Stimulated activated CD8-positive, alpha-beta memory T cell treated with anti-CD3 and anti-CD28 coated beads, Interleukin-7, amount 100 ng/mL, for 24 hours (primary cell): ENCODE measurements at regions not wholly inside any gene's neighbourhood (a gene's known extent, or its start where the extent isn't known, plus 50 kb on each side); places are given as distances from the start of the nearest gene placed in this dataset.
"Not testable (repeated sequence)": the region's sequence is repeated elsewhere in the genome, so short reads cannot be mapped to it uniquely, and the experiment has no call there.

Experiments used
- DNase-seq: peaks from one replicate; pipeline ENCODE4 v3.0.0-alpha.2; 2020; ENCODE audit warnings: low read depth

GRCh38 chr5:19233573-19233972 is 754.4 kb downstream of the CDH18 start:
- DNase-seq: no peak

- DNase-seq: no peak
Observed at GRCh38 chr5:19235101-19235584, 752.9 kb downstream of the CDH18 start.

DNA sequence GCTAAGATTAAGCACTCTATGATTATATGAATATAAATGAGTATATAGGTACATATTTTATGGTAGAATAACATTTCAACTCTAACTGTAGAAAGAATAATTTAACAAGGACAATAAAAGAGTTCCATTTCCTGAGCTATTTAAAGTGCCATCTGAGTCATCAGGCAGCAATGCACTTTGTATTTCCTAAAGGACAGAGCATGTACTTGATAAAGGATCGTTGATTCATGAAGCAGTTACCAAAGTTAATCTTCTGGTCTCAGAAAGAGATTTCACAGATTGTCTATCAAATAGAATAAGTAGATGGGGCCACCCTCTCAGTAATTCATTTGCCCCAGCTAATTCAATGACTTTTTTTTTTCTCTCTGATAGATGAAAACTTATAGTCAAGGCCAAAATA is 747.8 kb downstream of the CDH18 start:
- no peak for DNase-seq

GRCh38 chr5:19241690-19242089 is 746.3 kb downstream of the CDH18 start:
- DNase-seq: no peak

DNA sequence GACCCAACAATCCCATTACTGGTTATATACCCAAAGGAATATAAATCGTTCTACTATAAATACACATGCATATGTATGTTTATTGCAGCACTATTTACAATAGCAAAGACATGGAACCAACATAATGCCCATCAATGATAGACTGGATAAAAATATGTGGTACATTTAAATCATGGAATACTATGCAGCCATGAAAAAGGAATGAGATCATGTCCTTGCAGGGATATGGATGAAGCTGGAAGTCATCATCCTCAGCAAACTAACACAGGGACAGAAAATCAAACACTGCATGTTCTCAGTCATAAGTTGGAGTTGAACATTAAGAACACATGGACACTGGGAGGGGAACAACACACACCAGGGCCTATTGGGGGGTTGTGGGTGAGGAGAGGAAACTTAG is 741.8 kb downstream of the CDH18 start:
- not testable (repeated sequence) for DNase-seq

- no peak for DNase-seq
Observed at GRCh38 chr5:19247302-19247701, 740.7 kb downstream of the CDH18 start.

DNA sequence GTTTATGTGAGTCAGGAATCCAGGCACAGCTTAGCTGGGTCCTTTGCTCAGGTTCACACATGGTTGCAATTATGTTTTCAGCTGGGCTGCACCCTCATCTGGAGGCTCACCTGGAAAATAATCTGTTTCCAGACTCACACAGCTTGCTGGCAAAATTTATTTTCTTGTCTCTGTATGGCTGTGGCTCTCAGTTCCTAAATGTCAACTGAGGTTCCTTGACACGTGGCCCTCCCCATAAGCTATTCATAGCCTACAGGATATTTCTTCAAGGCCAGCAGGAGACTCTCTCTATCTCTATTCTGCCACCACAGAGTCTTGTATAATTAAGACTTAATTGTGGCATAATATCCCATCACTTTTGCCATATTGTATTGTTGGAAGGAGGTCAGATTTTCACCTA is 732.0 kb downstream of the CDH18 start:
- no peak for DNase-seq

DNA sequence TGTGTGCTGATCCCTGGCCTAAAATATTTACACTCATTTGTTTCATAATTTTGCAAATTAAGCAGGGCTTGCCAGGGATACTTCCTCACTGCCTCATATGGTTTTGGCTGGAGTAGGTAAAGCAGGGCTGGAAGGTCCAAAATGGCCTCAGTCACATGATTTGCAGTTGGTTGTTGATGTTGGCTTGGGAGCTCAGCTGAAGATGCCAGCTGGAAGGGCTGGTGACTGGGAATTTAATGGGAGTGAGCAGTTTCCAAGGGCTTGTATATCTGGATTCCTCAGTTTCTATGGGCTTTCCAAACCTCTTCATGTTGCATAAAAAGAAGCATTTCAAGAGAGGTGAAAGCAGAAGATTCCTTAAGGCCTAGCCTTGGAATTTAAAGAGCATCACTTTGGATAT is 729.3 kb downstream of the CDH18 start:
- no peak for DNase-seq

DNA sequence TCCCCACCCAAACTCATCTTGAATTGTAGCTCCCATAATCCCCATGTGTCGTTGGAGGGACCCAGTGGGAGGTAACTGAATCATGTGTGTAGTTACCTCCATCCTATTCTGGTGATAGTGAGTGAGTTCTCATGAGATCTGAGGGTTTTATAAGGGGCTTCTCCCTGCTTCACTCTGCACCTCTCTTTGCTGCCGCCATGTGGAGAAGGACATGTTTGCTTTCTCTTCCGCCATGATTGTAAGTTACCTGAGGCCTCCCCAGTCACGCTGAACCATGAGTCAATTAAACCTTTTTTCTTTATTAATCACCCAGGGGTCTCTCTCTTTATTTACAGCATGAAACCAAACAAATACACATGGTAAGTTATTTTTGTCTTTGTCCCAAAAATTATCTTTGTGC is 726.1 kb downstream of the CDH18 start:
- DNase-seq: no peak

DNA sequence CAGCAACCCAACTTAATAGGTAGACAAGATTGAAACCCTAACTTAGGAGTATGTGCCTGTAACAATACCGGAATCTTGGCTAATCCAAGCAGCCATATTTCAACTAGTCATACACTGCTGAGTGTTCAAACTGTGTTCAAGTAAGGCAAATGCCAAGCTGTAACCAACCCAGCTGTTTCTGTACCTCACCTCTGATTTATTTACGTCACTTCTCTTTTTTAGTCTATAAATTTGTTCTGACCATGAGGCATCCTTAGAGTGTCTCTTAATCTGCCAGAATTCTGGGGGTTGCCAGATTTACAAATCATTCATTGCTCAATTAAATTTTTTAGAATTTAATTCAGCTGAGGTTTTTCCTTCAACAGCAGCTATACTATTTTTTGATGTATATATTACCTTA is 723.2 kb downstream of the CDH18 start:
- no peak for DNase-seq

GRCh38 chr5:19266791-19267190 is 721.2 kb downstream of the CDH18 start:
- no peak for DNase-seq

DNA sequence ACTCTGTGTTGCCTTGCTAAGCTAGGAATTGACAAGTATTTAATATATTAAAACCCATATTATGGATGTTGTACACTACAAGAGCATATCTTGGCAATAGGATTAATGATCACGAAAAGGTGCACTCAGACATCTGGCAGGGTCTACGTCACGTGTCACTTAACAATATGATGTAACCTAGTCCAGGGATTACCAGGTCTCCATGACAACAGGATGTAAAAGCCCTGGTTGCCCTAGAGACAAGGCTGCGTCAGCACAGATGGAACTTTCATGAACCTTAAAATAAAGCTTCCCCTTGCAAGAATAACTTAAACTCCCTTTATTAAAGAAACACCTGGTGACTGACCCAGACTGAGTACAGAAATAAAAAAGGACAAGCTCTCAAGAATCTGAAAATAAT is 717.8 kb downstream of the CDH18 start:
- DNase-seq: no peak

- no peak for DNase-seq
Observed at GRCh38 chr5:19274578-19274977, 713.4 kb downstream of the CDH18 start.

GRCh38 chr5:19285286-19285685 is 702.7 kb downstream of the CDH18 start:
- DNase-seq: no peak

GRCh38 chr5:19287548-19288277 is 700.3 kb downstream of the CDH18 start:
- not testable (repeated sequence) for DNase-seq

- not testable (repeated sequence) for DNase-seq
Observed at GRCh38 chr5:19288311-19288710, 699.7 kb downstream of the CDH18 start.

DNA sequence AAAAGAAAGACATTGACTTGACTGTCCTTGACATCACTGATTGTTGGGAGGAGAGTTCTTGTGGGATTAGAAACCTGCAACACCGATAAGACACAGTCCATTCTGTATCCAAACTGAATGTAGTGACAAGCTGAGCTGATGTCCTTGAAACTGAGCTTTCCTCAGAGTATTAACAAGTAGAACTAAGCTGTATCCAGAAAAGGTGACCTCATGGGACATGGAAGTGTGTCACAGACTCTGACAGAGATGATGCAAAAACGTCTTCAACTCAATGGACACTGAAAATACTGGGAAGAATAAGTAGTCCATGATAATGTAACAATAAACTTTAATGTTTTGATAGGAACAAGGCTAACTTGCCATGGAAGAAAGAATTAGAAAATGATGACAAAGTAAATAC is 690.1 kb downstream of the CDH18 start:
- no peak for DNase-seq

DNA sequence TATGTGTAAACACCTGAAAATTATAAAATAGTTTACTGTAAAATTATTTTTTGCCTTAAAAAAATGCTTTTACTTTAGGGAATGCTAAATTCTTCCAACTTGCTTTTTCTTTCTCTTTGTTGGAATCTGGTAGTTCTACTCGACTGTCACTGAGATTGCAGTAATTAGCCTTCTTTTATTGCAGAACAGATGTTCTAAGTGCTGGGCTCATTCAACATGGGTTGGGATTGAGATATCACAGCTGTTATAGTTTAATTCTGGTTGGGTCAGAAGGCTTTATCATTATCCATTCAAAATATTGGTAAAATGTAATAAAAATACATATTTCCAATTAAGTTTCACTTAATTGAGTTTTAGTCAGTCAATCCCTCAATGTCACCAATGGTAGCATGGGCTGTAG is 686.7 kb downstream of the CDH18 start:
- DNase-seq: no peak

DNA sequence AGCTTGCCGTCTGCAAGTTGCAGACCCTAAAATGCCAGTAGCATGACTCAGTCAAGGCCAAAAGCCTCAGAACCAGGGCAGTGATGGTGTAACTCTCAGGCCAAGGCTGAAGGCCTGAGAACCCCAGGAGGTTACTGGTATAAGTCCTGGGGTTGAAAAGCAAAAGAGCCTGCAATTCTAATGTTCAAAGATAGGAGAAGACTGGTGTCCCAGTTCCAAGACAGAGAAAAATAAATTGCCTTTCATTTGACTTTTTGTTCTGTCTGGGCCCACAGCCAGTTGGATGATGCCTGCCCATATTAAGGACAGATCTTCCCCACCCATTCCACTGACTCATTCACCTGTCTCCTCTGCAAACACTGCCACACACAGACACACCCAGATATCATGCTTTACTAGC is 673.2 kb downstream of the CDH18 start:
- no peak for DNase-seq

DNA sequence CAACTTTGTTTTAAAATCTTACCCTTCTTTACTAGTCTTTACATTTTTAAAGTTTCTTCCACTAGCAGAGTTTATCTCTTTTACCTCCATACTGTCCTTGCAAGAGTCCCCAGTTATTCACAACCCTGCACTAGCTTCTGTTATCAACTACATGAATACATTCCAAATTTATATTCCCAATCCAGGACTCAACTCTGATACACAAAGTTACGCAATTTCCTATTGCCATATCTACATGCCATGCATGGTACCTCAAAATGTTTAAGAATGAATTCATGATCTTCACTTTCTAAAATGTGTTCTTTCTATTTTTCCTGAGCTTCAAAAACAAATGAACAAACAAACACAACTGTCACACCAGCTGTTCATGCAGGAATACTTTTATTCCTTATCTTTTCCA is 668.7 kb downstream of the CDH18 start:
- DNase-seq: no peak

GRCh38 chr5:19322716-19323485 is 665.1 kb downstream of the CDH18 start:
- DNase-seq: no peak

GRCh38 chr5:19334278-19334677 is 653.7 kb downstream of the CDH18 start:
- DNase-seq: no peak

DNA sequence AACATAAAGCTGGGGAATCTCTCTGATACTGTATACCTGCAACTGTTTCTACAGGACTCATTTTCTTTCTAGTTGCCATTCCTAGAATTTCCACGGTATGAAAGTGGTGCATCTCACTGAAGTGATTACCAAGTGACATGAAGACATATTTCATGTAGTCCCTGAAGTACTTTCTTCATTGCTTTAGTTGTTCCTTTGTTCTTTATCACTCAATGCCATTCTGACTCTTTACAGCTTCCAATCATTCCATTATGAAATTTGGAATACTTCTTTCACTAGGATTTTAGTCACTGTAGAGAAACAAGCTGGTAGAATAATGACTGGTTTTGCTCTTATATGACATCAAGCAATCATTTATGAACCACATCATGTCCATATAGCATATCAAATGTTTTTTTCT is 645.1 kb downstream of the CDH18 start:
- DNase-seq: no peak

DNA sequence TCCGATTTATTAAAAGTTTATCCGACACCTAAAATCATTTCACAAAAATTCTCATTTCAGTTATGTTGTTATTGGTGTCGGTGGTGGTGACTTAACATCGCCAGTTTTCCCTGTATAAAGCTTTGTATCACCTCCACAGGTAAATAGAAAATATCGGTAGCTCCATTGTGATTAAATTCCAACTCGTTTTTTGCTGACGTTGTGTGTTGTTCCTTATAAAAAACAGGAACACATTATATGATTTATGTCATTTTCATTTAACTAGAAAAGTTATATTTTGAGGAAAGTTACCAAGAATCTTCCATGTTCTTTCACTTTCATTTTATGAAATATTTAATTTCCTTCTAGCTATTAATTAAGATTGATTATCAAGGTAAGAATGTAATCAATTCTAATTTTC is 635.9 kb downstream of the CDH18 start:
- DNase-seq: no peak
